ENCODE measurements at regions not wholly inside any gene's neighbourhood (a gene's known extent, or its start where the extent isn't known, plus 50 kb on each side); places are given as distances from the start of the nearest gene placed in this dataset.

DNA sequence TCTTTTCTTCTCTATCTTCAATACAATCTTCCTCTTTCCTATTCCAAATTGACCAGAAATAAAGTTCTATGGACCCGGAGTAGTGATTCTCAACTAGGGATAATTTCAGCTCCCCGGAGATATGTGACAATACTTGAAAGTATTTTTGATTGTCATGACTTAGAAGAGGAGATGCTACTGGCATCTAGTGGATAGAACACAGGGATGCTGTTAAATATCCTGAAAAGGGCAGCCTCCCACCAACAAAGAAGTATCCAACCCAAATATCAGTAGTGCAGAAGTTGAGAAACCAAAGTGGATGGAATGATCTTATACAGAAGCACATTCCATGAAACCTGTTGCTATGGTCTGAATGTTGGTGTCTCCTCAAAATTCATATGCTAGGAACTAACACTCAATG, 65.7 kb upstream of the NDST3 start:
- no peak for DNase-seq

GRCh38 chr4:117971403-117971802, 62.9 kb upstream of the NDST3 start:
- DNase-seq: no peak

DNA sequence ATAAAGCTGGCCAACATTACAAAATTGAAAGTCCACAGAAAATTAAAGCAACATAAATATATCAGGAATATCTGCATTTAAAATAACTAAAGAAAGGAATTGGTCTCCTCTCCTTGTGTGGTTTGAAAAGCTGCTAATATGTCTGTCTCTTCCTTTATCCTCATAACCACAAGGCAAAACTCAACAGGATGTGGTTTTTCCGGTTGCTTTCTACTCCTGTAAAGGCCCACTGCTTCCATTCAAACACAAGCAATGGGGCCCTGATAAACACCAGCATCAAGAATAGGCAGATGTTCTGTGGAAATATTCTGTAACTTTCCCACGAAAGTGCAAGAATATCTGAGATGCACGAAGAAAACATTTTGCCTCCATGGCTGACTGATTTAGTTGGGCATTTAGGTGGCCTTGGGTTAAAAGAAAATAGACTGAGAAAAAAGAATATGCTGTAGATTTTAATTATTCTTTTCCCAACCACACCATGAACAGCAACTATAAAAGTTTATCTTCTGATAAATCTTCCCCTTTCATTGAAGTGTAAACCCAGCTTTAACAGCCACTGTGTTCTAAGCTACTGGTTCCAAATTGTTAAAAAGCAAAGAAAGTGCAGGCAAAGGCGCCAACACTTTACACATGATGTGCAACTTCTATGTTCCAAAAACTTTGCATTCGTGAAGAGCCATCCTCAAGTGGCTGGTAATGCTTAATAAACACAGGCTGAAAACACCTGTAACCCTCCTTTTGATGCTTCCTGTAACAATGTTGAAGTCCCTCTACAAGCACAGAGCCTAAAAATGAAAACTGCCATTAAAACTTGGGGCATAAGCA, 50.5 kb upstream of the NDST3 start:
- DNase-seq: no peak

DNA sequence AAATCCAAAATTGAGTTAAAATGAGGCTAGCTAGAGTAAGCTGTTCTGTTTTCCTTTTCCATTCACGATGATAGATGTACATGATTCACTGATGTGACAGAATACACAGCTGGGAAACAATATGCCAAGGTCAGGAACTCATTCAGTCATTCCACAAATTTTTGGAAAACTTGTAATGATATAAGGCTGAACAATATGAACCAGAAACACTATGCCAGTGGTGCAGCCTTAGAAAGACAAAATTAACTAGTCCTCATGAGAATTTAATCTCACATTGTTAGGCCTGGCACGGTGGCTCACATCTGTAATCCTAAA, 50.0 kb upstream of the NDST3 start:
- DNase-seq: no peak

Measured in suppressor macrophage treated with lipopolysaccharide for 4 hours (primary cell).